Aorta (tissue), 5 donors: ENCODE measurements at regions not wholly inside any gene's neighbourhood (a gene's known extent, or its start where the extent isn't known, plus 50 kb on each side); places are given as distances from the start of the nearest gene placed in this dataset.

Source experiments
- ATAC-seq: fragments of 200-7000 bp; cut with Tn5 transposase; one replicate; pipeline ENCODE4 v1.9.1; 2022; ENCODE audit warnings: moderate library complexity; ENCODE audit not compliant: low FRiP score
- DNase-seq, 2 donors: peaks; one replicate each; pipeline ENCODE4 v3.0.0-alpha.2; 2020
- H3K27ac ChIP-seq, 2 donors: one replicate each; pipeline ENCODE4 v1.5.1; 2013; ENCODE audit warnings: low read length in 2 of 2, mild to moderate bottlenecking in 2 of 2, moderate library complexity in 2 of 2, control low read depth in 1 of 2, inconsistent platforms in 1 of 2, low read depth in 1 of 2
- H3K27me3 ChIP-seq, 2 donors: one replicate each; pipeline ENCODE4 v1.6.1; 2013; ENCODE audit warnings: control low read depth in 1 of 2, low read length in 1 of 2, mild to moderate bottlenecking in 1 of 2, moderate library complexity in 1 of 2; ENCODE audit not compliant: insufficient read depth in 2 of 2, control insufficient read depth in 1 of 2
- H3K36me3 ChIP-seq, 2 donors: one replicate each; pipeline ENCODE4 v1.6.1; 2013; ENCODE audit warnings: control low read depth in 1 of 2, low read length in 1 of 2, mild to moderate bottlenecking in 1 of 2; ENCODE audit not compliant: insufficient read depth in 2 of 2, control insufficient read depth in 1 of 2
- H3K4me1 ChIP-seq, 2 donors: one replicate each; pipeline ENCODE4 v1.6.1; 2013; ENCODE audit warnings: low read length in 2 of 2, control low read depth in 1 of 2, mild to moderate bottlenecking in 1 of 2, moderate library complexity in 1 of 2; ENCODE audit not compliant: insufficient read depth in 2 of 2, control insufficient read depth in 1 of 2
- H3K4me3 ChIP-seq, 2 donors: one replicate each; pipeline ENCODE4 v1.5.1; 2013; ENCODE audit warnings: low read length in 2 of 2, control low read depth in 1 of 2, mild to moderate bottlenecking in 1 of 2
- H3K9me3 ChIP-seq: one replicate; pipeline ENCODE4 v1.6.1; 2013; ENCODE audit warnings: mild to moderate bottlenecking, low read length; ENCODE audit not compliant: control insufficient read depth
- WGBS, 2 donors: extraction: QIAGEN DNeasy Blood & Tissue Kit; methylation state at CpG; one replicate each; pipeline ENCODE4 v1.1.7; 2013; 5-methylcytosine and 5-hydroxymethylcytosine counted together
- intact Hi-C, 2 donors: fragments of 100-400 bp; cut with DNase I; formaldehyde crosslinking; loops; one replicate each; pipeline versions ENCODE4 v1.14.2 to v1.15.0; 2022
- donor health status: healthy with polysubstance abuse.
- donor health status: Bipolar disorder and iron deficiency.
- donor health status: DM: no; HTN: no; CAD: no.
- donor health status: DM: no; HTN: no; CAD: no.
- donor health status: DM: yes; HTN: yes; CAD: no.

GRCh38 chr11:28659716-28660348, 551.6 kb downstream of the METTL15 start:
- Histone ChIP-seq H3K27me3 (no peaks in the 10 kb centered on the region), H3K4me1 (no peaks in the 10 kb centered on the region), H3K36me3 (no peaks in the 10 kb centered on the region), H3K9me3 (no peaks in the 10 kb centered on the region), H3K27ac (no peak overlapping the region), H3K4me3 (no peak overlapping the region)
- intact Hi-C loops = no loop called here
- 89 to 91% methylated on average over 1 of the region's 1 CpG for WGBS, 2 donors
- no peak for DNase-seq
- ATAC-seq = no peak

GRCh38 chr11:28657378-28658030, 549.3 kb downstream of the METTL15 start:
- intact Hi-C loops = no loop called here
- H3K4me1 ChIP-seq = no peaks in the 10 kb centered on the region
- no peaks in the 10 kb centered on the region for H3K27me3 ChIP-seq
- ATAC-seq (no peak), DNase-seq (no peak)
- no peaks in the 10 kb centered on the region for H3K9me3 ChIP-seq
- no peak overlapping the region for H3K4me3 ChIP-seq
- H3K36me3 ChIP-seq = no peaks in the 10 kb centered on the region
- H3K27ac ChIP-seq = no peak overlapping the region
- WGBS, 2 donors = 50 to 58% methylated on average over 5 of the region's 5 CpGs

GRCh38 chr11:28654191-28654590, 546.0 kb downstream of the METTL15 start:
- Histone ChIP-seq H3K4me3 (no peak overlapping the region), H3K4me1 (no peaks in the 10 kb centered on the region), H3K9me3 (no peaks in the 10 kb centered on the region), H3K27me3 (no peaks in the 10 kb centered on the region), H3K36me3 (no peaks in the 10 kb centered on the region), H3K27ac (no peak overlapping the region)
- DNase-seq (no peak), ATAC-seq (no peak)
- WGBS, 2 donors = 36 to 50% methylated on average over 3 of the region's 3 CpGs
- intact Hi-C loops = no loop called here

GRCh38 chr11:28649922-28650321, 541.7 kb downstream of the METTL15 start:
- H3K9me3 ChIP-seq = no peaks in the 10 kb centered on the region
- intact Hi-C loops = no loop called here
- no peaks in the 10 kb centered on the region for H3K27me3 ChIP-seq
- no peak overlapping the region for H3K27ac ChIP-seq
- ATAC-seq = no peak
- H3K4me3 ChIP-seq = no peak overlapping the region
- WGBS, 2 donors = 75 to 79% methylated on average over 5 of the region's 5 CpGs
- no peaks in the 10 kb centered on the region for H3K4me1 ChIP-seq
- no peak for DNase-seq
- H3K36me3 ChIP-seq = no peaks in the 10 kb centered on the region

DNA sequence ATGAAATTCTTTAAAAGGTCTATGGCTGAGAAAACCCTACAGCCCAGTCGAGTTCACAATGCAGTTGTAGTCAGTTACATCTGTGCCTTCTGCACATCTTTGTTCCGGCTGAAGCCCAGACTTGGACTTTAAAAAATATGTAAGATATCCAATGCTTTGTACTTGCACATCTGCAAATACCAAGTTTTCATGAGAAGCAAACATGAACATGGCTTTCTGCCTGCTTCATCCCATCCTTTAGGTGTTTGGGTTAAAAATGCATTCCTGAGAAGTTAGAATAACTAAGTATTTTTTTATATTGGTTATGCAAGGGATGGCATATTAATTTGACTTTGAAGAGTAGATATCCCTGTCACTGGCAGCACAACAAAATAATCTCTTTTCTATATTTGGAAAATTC, 528.4 kb downstream of the METTL15 start:
- H3K36me3 ChIP-seq = no peaks in the 10 kb centered on the region
- WGBS, 2 donors = 78 to 80% methylated on average over 2 of the region's 2 CpGs
- intact Hi-C loops = no loop called here
- no peaks in the 10 kb centered on the region for H3K27me3 ChIP-seq
- DNase-seq (no peak), ATAC-seq (no peak)
- H3K27ac ChIP-seq = no peak overlapping the region
- H3K4me1 ChIP-seq = no peaks in the 10 kb centered on the region
- no peaks in the 10 kb centered on the region for H3K9me3 ChIP-seq
- H3K4me3 ChIP-seq = no peak overlapping the region

DNA sequence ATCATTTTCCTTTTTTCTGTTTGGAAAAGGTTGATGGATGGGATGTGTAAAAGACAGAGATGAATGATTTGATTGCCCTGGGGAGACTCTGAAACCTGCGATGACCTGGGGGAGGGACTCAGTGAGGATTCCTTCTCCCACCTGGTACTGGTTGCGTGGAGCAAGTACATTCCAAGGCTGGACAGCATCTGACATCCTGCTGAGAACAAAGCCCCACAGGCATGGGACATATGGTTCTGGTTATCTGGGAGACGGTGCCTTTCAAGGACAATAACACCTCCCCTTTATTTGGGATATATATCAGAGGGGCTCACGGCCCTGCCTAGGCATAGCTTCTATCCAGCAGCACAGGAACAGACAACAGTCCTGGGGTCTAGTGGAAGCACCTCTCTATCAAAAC, 527.8 kb downstream of the METTL15 start:
- 45 to 50% methylated on average over 4 of the region's 4 CpGs for WGBS, 2 donors
- DNase-seq (no peak), ATAC-seq (no peak)
- no peaks in the 10 kb centered on the region for H3K36me3 ChIP-seq
- H3K9me3 ChIP-seq = no peaks in the 10 kb centered on the region
- intact Hi-C loops = no loop called here
- H3K4me1 ChIP-seq = no peaks in the 10 kb centered on the region
- no peak overlapping the region for H3K4me3 ChIP-seq
- no peaks in the 10 kb centered on the region for H3K27me3 ChIP-seq
- no peak overlapping the region for H3K27ac ChIP-seq

- DNase-seq (no peak), ATAC-seq (no peak)
- 66 to 74% methylated on average over 2 of the region's 2 CpGs for WGBS, 2 donors
- H3K4me3 ChIP-seq = no peak overlapping the region
- no peak overlapping the region for H3K27ac ChIP-seq
- no peaks in the 10 kb centered on the region for H3K4me1 ChIP-seq
- H3K9me3 ChIP-seq = no peaks in the 10 kb centered on the region
- no peaks in the 10 kb centered on the region for H3K36me3 ChIP-seq
- intact Hi-C loops = no loop called here
- H3K27me3 ChIP-seq = no peaks in the 10 kb centered on the region
Observed at GRCh38 chr11:28632338-28632737, 524.1 kb downstream of the METTL15 start.

DNA sequence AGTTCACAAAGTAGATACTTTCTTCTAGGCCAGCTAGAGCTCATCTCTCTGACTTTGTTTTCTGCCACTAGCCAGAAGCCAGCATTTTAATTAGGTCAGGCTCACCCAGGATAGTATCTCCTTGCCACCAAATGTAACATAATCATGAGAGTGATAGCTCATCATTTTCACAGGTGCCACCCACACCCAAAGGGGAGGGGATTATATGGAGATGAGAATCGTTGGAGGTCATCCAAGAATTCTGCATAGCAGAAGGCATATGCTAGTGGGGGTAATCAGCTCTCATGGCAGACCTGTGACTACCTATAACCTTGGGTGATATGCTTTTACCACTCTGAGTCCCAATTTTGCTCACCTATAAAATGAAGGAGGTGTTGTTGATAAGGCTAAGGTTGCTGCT, 523.0 kb downstream of the METTL15 start:
- no peak for DNase-seq
- intact Hi-C loops = no loop called here
- no peaks in the 10 kb centered on the region for H3K27me3 ChIP-seq
- H3K4me3 ChIP-seq = no peak overlapping the region
- no peak overlapping the region for H3K27ac ChIP-seq
- H3K9me3 ChIP-seq = no peaks in the 10 kb centered on the region
- H3K4me1 ChIP-seq = no peaks in the 10 kb centered on the region
- no peak for ATAC-seq
- WGBS, 2 donors = 49 to 56% methylated on average over 1 of the region's 1 CpG
- no peaks in the 10 kb centered on the region for H3K36me3 ChIP-seq

DNA sequence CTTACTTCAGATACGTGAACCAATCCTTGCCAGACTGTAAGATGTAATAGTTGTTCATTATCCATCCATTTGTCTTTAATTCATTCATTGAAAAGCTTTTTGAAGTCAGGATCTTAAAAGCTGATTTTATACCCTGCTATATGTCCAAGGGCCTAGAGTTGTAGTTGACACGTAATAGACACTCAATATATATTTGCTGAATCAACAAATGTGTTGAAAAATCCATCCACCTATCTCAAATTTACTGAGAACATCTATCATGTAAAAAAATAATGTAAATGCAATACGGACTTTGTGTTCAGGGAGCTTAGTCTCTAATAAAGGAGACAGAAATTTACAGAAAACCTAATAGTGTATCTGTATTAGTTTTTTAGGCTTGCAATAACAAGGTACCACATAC, 521.0 kb downstream of the METTL15 start:
- no peak overlapping the region for H3K27ac ChIP-seq
- ATAC-seq (no peak), DNase-seq (no peak)
- no peaks in the 10 kb centered on the region for H3K36me3 ChIP-seq
- intact Hi-C loops = no loop called here
- H3K4me3 ChIP-seq = no peak overlapping the region
- H3K4me1 ChIP-seq = no peaks in the 10 kb centered on the region
- 89 to 92% methylated on average over 3 of the region's 3 CpGs for WGBS, 2 donors
- no peaks in the 10 kb centered on the region for H3K9me3 ChIP-seq
- no peaks in the 10 kb centered on the region for H3K27me3 ChIP-seq
